Kidney (tissue), 13 donors: ENCODE measurements at regions not wholly inside any gene's neighbourhood (a gene's known extent, or its start where the extent isn't known, plus 50 kb on each side); places are given as distances from the start of the nearest gene placed in this dataset.
A peak's percentile ranks its signal among the peaks of the same experiment; 100 is the strongest.

ENCODE experiments used
- DNase-seq, 5 donors: peaks; one replicate each; pipeline ENCODE4 v3.0.0-alpha.2; 2013 to 2020
- FAIRE-seq: peaks from 2 replicates; lab custom pipeline; 2012; peaks lifted over from hg19 to GRCh38; lab: Jason Lieb, UNC
- H3K27ac ChIP-seq, 2 donors: one replicate each; pipeline ENCODE4 v1.7.0; 2013; ENCODE audit warnings: low read depth in 2 of 2, low read length in 2 of 2, inconsistent platforms in 1 of 2
- H3K27me3 ChIP-seq: one replicate; pipeline ENCODE4 v1.7.1; 2013; ENCODE audit warnings: low read length, inconsistent platforms; ENCODE audit not compliant: control insufficient read depth, insufficient read depth
- H3K36me3 ChIP-seq, 3 donors: one replicate each; pipeline versions ENCODE4 v1.7.0 to v1.7.1; 2013; ENCODE audit warnings: low read length in 3 of 3, control low read depth in 1 of 3, inconsistent platforms in 1 of 3; ENCODE audit not compliant: insufficient read depth in 3 of 3, control insufficient read depth in 2 of 3
- H3K4me1 ChIP-seq, 3 donors: one replicate each; pipeline versions ENCODE4 v1.7.0 to v1.7.1; 2013; ENCODE audit warnings: low read length in 3 of 3, inconsistent platforms in 1 of 3, low read depth in 1 of 3; ENCODE audit not compliant: control insufficient read depth in 2 of 3, insufficient read depth in 2 of 3
- H3K4me3 ChIP-seq, 3 donors: one replicate each; pipeline versions ENCODE4 v1.7.0 to v1.8.1; 2013; ENCODE audit warnings: low read length in 3 of 3, control low read depth in 1 of 3, inconsistent platforms in 1 of 3
- H3K9ac ChIP-seq, 3 donors: one replicate each; pipeline versions ENCODE4 v1.7.0 to v1.7.1; 2013; ENCODE audit warnings: low read length in 3 of 3, control low read depth in 1 of 3, inconsistent platforms in 1 of 3
- H3K9me3 ChIP-seq, 3 donors: one replicate each; pipeline versions ENCODE4 v1.7.0 to v1.7.1; 2013; ENCODE audit warnings: low read length in 3 of 3, control low read depth in 1 of 3, inconsistent platforms in 1 of 3; ENCODE audit not compliant: control insufficient read depth in 2 of 3, insufficient read depth in 1 of 3
- CTCF ChIP-seq: IDR thresholded peaks from 3 replicates; pipeline ENCODE4 v1.5.1; 2012; ENCODE audit warnings: mild to moderate bottlenecking, moderate library complexity, borderline replicate concordance; ENCODE audit not compliant: insufficient read depth; ENCODE audit errors: extremely low read depth
- intact Hi-C: fragments of 100-400 bp; cut with DNase I; formaldehyde crosslinking; loops from one replicate; pipeline ENCODE4 v1.11.1; 2022
- donor health status: control.
- donor health status: control.
- donor health status: control.
- donor health status: control.
- donor health status: control.
- donor health status: DM: yes; HTN: yes; CAD: no.
- donor health status: Normal renal cell carcinoma (clear cell type).

- no peaks in the 10 kb centered on the region for H3K36me3 ChIP-seq
- no peak overlapping the region for H3K4me3 ChIP-seq
- no peak for TF ChIP-seq CTCF
- H3K9me3 ChIP-seq = no peaks in the 10 kb centered on the region
- no peak overlapping the region for H3K9ac ChIP-seq
- FAIRE-seq = no peak
- DNase-seq = peak in 3 of 5 donors; percentile 12 to 77 (median 28)
- H3K27ac ChIP-seq = peak overlapping the region in 1 of 2 donors; percentile 16
- intact Hi-C loops = no loop called here
- no peaks in the 10 kb centered on the region for H3K27me3 ChIP-seq
- H3K4me1 ChIP-seq = no peaks in the 10 kb centered on the region
Measured at GRCh38 chr11:131033151-131033651, 116.9 kb upstream of the SNX19 start.

GRCh38 chr11:131036514-131036913, 120.2 kb upstream of the SNX19 start:
- no peak for FAIRE-seq

GRCh38 chr11:131037873-131038272, 121.6 kb upstream of the SNX19 start:
- Histone ChIP-seq H3K27me3 (no peaks in the 10 kb centered on the region), H3K9ac (no peak overlapping the region), H3K27ac (no peak overlapping the region), H3K9me3 (no peaks in the 10 kb centered on the region), H3K36me3 (no peaks in the 10 kb centered on the region), H3K4me1 (no peaks in the 10 kb centered on the region), H3K4me3 (no peak overlapping the region)
- intact Hi-C loops = no loop called here
- DNase-seq (peak in 2 of 5 donors; percentile 9 to 11), FAIRE-seq (no peak)
- no peak for TF ChIP-seq CTCF

More at GRCh38 chr11:131036514-131036913, 120.2 kb upstream of the SNX19 start:
- no peaks in the 10 kb centered on the region for H3K36me3 ChIP-seq
- no peak overlapping the region for H3K27ac ChIP-seq
- intact Hi-C loops = no loop called here
- no peaks in the 10 kb centered on the region for H3K4me1 ChIP-seq
- no peak for DNase-seq
- no peaks in the 10 kb centered on the region for H3K27me3 ChIP-seq
- no peak overlapping the region for H3K9ac ChIP-seq
- no peaks in the 10 kb centered on the region for H3K9me3 ChIP-seq
- TF ChIP-seq CTCF = no peak
- H3K4me3 ChIP-seq = no peak overlapping the region

GRCh38 chr11:131038597-131038996, 122.3 kb upstream of the SNX19 start:
- no peak overlapping the region for H3K4me3 ChIP-seq
- H3K4me1 ChIP-seq = no peaks in the 10 kb centered on the region
- TF ChIP-seq CTCF = no peak
- peak in 1 of 5 donors; percentile 15 for DNase-seq
- no peak overlapping the region for H3K27ac ChIP-seq
- no peak for FAIRE-seq
- intact Hi-C loops = no loop called here
- no peaks in the 10 kb centered on the region for H3K27me3 ChIP-seq
- H3K9ac ChIP-seq = no peak overlapping the region
- H3K9me3 ChIP-seq = no peaks in the 10 kb centered on the region
- H3K36me3 ChIP-seq = no peaks in the 10 kb centered on the region
